HG02852 (cell line): ENCODE measurements at regions not wholly inside any gene's neighbourhood (a gene's known extent, or its start where the extent isn't known, plus 50 kb on each side); places are given as distances from the start of the nearest gene placed in this dataset.
"Not testable (repeated sequence)": the region's sequence is repeated elsewhere in the genome, so short reads cannot be mapped to it uniquely, and the experiment has no call there.

ENCODE experiments used
- ATAC-seq: cut with Tn5 transposase; IDR thresholded peaks from one replicate; pipeline ENCODE4 v1.9.1; 2021; ENCODE audit warnings: mild to moderate bottlenecking, moderate library complexity; ENCODE audit not compliant: unreplicated experiment

DNA sequence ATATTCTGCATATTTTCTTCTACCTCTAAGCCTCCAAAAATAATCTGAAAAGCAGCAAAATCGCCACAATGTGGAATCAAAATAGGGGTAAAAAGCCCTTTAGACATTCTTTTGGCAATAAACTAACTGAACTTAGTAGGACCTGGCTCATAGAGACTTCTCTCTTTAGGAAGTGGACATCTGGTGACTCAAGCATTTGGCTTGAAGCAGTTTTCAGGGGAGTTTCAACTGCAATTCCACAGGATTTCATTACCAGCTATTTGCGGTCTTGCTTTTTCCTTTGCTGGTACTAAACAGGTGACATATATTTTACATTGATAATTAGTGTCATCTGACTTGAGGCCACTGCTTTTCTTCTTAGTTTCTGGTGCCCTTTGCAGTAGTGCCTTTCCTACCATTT is 173.2 kb upstream of the FBN2 start:
- no peak for ATAC-seq

DNA sequence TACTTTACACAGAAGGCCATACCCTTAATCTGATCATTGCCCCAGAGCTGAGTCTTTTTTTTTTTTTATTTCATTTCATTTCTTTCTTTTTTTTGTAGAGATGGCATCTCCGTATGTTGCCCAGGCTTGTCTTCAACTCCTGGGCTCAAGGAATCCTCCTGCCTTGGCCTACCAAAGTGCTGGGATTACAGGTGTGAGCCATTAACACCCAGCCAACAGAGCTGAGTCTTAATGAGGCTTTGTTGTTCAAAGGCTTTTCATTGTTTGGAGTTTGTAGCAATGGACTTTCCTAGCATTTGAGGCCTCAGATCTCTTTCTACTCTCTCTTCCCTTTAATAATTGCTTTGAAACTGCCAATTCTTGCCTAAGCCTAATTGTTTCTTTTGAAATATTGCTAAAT is 176.5 kb upstream of the FBN2 start:
- ATAC-seq = no peak

DNA sequence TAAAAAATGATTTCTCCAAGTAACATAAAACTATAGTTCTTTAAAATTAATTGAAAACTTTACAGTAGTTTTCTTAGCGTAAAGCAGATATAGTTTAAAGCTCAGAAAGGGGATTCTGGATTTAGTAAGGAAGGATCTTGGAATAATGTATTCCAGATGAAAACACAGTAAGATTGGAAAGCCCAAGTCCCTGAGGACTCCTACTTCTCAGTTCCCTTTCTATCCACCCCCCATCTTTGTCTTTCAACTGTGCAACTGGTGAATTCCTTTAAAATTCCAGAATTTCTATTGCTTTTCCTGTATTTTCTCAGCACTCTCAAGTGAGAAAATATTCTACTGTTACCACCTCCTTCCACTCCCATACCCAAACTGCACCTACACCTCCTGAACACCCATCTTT is 184.5 kb upstream of the FBN2 start:
- no peak for ATAC-seq

DNA sequence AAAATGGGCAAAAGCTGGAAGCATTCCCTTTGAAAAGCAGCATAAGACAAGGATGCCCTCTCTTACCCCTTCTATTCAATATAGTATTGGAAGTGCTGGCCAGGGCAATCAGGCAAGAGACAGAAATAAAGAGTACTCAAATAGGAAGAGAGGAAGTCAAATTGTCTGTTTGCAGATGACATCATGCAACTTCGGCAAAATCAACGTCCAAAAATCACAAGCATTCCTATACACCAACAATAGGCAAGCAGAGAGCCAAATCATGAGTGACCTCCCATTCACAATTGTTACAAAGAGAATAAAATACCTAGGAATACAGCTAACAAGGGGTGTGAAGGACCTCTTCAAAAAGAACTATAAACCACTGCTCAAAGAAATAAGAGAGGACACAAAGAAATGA is 192.0 kb upstream of the FBN2 start:
- not testable (repeated sequence) for ATAC-seq

DNA sequence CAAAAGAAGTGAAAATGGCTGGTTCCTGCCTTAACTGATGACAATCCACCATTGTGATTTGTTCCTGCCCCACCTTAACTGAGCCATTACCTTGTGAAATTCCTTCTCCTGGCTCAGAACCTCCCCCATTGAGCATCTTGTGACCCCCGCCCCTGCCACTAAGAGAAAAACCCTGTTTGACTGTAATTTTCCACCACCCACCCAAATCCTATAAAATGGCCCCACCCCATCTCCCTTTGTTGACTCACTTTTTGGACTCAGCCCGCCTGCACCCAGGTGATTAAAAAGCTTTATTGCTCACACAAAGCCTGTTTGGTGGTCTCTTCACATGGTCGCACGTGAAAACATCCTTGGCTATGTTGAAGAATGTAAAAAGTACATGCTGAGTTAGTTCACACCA is 197.6 kb upstream of the FBN2 start:
- not testable (repeated sequence) for ATAC-seq

DNA sequence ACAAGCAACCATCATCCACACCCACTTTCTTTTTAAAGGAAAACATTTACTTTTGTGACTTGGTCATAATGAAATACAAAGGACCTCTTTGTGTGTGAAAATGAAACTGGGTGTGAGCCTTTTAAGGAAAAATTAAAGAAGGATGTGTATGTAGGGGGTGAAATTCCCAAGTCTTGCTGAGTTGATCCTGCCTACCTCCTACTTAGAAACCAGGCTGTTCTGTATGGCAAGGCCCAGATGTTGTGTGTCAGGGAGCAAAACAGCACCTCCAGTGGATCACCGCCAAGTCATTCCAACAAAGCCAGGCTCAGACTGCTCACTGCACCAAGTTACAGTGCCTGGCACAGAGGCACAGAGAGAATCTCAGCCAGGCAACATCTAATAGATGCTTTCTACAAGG is 198.5 kb upstream of the FBN2 start:
- ATAC-seq = no peak

DNA sequence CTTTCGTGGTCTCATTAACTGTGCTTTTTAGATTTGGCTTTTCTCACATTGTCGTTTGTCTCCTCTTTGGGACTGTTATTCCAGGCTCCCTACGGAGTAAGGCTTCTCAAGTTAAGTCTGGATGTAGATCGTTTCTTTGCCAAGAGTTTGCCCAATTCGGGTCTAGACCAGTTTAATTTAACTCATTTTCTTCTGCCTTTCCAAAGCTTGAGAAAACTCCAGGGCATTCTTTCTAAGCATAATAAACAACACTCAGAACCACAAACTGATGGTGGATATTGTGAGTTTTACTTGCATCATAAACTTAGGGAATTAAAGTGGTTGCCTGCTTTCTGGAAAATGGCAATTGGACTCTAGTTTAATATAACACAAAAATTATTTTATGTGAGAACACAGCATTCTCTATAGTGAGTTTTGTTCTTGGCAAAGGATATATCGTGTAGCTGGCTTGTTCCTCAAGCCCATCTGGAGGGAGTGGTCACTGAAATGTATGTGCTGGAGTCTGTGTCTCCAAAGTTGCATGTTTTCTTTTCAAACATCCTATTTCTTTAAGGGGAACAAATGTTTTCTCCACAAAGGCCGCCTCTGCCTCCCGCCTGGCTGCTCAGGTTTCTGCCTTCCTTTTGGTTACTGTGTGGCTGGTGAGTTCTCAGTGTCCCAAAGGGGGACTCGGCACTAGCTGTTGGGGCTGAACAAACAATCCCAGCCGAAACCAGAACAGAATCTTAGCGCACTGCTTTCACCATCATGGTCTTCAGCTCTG is 211.3 kb upstream of the FBN2 start:
- no peak for ATAC-seq

DNA sequence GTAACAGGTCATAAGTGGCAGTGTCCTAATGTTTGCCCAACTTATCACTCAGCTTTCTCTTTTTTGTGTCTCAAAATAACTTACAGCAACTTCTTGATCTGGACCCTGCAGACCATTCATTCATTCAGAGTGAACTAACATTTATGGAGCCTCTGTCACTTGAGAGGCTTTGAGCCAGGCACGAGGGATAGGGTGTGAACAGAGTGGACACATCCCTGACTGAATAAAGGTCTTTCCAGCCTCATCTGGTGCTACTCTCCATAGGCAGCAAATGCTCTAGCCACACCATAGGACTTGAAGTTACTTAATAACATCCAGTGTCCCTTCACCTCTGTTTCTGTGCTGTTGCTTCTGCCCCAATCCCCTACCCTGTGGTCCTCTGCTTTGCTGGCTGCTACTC is 212.1 kb upstream of the FBN2 start:
- no peak for ATAC-seq

DNA sequence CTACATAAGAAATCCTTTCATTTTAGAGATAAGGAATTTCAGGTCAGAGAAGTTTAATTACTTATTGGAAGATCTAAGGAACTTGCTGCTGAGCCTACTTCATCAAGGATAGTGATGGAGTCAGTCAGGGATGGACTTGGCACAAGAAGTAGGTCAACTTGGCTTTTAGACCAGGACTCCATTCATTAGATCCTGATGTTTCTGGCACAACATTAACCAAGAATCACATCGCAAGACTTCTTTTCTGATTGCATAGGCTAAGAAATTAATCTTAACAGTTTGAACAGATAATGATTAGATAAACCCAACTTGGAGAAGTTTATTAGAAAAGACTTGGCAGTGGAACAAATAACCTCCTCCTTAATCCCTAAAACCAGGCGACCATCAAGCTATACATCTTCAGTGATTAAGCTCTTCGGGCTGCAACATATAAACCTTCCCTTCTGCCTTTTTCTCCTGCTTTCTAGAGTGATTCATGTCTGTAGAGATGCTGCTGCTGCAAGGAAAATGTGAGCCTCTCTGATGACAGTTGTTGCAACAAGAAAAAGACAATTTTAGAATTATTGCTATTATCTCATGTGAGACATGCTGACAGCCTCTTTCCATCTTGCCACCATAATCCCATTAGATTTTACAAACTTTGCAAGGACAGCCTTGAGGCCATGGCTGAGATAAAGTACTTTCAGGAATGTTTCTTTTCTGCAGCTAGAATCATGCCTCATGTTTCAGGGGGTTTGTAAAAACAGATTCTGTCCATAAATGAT is 207.9 kb upstream of the SLC27A6 start:
- no peak for ATAC-seq

DNA sequence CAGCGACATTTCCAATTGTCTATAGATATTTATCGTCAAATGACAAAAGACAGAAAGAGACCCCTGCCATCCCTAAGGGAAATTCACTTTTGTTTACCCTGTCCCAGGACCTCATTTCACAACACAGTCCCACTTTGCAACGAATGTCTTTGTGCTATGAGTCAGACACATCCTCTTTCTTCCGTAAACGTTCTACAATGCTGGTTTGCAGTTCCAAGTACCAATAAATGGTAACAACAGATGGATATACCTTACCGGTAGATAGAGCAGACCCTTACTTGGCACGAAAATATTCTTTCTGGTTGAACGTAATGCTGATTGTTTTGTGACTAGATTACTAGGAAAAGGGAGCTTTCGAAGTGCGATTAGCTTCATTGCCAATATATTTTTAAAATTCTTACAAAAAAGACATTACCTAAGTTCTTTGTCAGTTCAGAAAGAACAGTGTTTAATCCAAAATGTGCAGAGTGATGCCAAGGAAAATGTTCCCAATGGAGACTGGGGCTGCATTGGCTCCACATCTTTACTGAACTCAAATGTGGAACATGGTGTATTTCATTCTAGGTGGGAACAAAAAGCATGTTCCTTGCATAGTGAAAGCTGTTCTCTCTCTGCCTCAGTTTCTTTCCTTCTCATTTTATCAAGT is 202.5 kb upstream of the SLC27A6 start:
- ATAC-seq = no peak

DNA sequence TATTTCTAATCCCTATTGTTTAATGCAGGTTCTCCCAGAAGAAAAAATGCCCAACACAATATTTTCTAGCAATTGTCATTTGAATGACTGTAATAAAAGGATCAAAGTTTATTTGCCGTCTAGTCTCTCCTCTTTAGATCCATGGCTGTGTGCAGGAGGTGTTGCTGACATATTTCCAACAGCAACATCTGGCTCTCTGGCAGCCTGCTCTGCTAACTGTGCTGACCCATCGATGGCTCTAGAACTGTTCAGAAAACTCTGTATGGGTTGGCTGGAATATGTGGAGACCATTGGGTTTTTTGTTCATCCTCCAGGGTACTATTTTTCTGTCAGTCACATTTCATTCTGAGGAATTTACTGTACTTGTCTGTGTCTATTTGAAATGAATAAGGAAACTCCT is 202.0 kb upstream of the SLC27A6 start:
- no peak for ATAC-seq

DNA sequence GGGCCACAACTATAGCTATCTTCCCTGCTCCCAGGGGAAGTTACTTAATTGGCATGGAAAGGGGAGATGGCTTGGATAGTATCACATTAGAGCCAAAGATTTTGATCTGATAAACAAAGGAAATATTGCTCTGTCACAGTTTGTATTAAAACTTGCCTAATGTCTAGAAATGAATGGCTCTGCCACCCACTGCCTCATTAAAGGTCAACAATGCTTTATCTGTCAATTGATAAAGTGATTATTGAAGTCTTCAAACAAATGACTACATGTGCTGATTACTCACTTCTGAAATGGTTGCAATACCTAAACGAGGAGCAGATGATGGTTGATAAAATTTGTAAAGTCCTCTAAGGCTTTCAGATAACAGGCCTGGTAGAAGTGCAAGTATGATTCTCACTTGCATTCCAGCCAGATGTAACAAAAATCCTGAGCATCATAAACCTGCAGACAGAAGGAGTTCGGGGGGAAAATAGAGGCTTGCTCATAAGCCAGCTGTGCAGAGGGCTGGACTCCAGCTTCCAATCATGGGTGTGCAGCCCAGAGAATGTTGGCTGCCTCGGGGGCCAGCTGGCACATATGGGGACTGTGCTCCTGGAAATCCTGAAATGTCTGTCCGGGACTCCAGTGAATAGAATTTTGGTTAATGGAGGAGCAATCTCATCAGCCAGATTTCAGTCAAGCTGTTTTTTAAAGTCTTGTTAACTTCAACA is 200.5 kb upstream of the SLC27A6 start:
- no peak for ATAC-seq

DNA sequence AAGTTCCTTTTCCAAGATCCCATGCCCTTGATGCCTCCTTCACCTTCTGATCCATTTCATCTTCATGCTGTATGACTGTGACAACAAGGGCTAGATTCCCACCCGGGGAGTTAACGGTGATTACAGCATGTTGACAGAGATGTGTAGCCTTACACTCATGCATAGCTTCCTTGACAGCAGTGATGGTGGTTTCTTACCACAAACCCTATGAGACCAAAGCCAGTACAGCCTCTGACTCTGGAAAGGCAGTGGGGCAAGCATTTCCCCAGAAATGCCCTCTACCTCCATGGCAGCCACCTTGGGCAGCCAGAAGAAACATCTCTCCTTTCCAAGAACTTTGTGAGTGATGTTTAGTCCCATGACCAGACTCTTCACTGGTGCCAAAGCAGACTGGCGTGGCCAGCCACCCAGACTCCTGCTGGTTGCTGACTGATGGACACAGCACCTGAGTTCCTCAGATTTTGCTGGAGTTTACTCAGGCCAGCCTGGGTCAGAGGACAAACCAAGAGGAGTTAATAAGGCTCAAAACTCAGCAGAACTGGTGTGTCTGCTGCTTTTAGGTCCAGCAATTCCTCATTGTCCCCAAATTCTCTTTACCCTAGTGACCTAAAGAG is 199.7 kb upstream of the SLC27A6 start:
- ATAC-seq = no peak

DNA sequence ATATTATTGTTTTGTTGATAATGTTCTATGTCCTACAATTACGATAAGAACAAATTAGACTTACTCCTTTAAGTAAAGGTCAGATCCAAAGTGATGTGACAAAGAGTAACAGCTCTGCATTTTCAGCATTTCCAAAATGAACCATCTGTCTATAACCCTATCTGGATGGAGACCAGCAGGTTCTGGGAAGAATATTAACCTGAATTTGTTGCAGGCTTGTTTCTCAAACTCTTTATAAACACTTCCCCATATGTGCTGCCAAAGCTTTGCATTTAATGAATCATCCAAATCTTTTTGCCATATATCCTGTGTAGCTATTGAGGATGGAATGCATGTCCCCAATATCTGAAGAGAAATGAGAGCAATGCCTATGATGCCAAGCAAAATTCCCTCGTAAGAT is 198.9 kb upstream of the SLC27A6 start:
- ATAC-seq = no peak

DNA sequence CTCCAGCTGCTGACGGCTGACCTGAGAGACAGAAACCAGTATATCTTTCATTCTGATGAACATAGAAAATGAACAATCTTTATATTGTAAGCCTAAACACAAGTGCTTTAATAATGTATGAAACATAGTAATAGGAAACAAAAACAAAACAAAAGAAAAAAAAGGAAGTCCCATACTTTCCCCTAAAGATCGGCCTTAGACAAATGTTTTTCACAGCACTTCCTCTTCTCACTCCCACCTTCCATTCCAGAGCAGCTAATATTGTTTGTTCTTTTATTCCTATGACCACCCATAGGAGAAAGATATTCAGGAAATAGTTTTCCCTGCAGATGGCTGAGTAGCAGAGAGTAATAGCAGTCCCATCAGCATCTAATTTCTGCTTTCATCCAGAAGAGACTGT is 194.4 kb upstream of the SLC27A6 start:
- ATAC-seq = no peak

DNA sequence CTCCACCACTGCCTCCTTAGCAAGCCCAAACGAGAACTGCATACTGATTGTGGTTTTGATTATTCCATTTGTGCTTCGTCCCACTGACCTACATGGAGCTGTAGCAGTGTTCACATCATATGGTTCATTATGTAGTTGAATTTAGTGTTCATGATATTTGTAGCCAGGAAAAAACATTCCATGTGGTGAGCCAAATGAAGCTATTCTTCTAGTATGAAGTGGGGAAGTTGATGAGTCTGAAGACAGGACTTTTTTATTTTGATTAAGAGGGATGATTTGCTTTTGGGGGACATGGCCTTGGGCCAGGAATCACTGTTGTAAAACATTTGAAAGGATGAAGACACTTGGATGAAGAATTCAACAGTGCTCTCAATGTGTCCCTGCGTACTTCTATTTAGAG is 192.9 kb upstream of the SLC27A6 start:
- no peak for ATAC-seq

DNA sequence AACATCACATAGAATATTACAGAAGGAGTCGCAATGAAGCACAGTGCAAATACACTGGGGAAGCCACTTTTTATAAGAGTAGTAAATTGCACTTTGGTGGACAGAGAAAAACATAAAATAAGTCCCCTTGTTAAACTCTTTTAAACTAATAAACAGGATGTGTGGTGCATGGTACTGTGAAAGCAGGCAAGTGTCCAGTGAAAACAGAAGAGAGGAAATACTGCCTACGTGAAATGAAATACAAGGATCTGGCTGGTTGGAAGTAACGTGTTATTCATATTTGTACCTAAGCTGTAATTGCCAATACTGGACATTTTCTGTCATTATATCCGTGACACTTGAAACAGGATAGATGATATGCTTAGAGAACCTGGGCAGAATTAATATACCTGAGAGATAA is 191.9 kb upstream of the SLC27A6 start:
- no peak for ATAC-seq

DNA sequence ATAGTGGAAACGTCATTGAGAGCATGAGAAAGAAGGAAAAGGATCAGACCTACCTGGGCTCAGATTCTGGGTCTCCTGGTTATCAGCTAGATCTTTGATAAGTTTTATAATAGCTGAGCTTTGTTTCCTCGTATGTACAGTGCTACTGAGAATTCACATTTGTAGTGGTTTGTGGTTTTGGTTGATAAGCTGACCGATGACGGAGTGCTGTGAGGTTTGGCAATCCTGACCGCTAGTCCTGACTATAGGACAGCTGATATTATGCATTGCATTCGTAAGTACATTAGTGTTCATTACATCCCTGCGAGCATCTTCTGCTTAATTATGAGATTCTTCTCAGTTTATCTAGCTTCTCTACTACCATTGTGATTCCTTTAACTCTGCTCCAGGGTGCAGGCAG is 190.7 kb upstream of the SLC27A6 start:
- ATAC-seq = peak; percentile 40

DNA sequence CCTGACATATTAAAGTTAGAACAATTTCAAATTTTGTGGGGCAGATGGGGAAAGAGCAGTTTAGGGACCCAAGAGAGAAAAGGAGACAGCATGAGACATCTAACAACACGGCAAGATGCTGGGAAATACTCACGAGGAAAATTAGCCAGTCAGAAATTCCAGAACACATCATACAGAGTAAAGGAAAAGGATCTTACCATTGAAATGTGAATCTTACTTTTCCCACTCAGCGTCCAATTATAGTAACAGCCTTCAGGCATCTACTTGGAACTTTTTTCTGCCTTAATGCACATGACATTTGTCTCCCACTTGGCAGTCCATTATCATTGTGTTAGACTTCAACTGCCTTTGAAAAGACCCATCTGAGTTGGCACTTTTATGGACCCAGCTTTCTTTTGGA is 189.7 kb upstream of the SLC27A6 start:
- no peak for ATAC-seq

DNA sequence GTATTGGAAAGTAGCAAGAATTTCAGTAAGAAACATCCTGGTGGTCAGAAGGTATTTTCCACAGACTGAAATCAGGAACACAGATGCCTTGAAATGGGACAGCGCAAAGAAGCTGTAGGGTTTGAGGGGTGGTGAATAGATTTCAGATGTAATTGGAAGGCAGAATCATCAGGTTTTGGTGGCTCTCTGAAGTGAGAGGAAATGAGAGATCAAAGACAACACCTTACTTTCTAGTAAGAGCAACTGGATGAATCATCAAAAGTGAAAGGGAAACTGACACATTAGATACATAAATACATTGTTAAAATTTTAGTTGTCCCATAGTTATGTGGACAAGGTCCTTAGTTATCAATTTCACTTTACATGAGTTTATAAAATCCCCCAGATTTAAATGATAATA is 188.2 kb upstream of the SLC27A6 start:
- peak; percentile 94 for ATAC-seq

DNA sequence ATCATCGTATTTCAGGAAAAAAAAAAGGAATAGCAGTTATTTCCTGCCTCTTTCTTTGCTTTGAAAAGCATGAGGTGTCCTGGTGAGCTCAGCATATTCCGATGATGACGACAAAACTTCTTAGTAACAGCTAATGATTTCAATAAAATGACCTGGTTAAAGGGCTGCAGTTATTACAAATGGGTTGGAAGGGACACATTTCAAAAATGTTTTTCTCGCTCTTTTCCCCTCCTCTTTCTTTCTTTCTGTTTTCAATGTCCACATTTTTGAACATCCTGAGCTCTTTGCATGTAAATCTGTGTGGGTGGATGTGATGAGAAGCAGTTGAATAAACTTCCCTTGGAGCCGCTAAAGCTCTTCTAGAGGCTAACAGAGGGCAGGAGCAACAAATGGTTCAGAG is 186.8 kb upstream of the SLC27A6 start:
- no peak for ATAC-seq
